GM12875 (cell line): ENCODE measurements at regions not wholly inside any gene's neighbourhood (a gene's known extent, or its start where the extent isn't known, plus 50 kb on each side); places are given as distances from the start of the nearest gene placed in this dataset.

Experiments used
- H3K4me3 ChIP-seq: one replicate; pipeline ENCODE4 v1.5.1; 2011; ENCODE audit warnings: low read depth, low read length, control low read depth
- CTCF ChIP-seq: IDR thresholded peaks from 2 replicates; pipeline ENCODE4 v1.5.1; 2011; ENCODE audit warnings: low read depth, mild to moderate bottlenecking, control low read depth, inconsistent platforms, low read length, moderate library complexity, borderline replicate concordance; ENCODE audit not compliant: insufficient read depth

GRCh38 chr14:84247693-84248092 lies 1282.3 kb upstream of the FLRT2 start:
- TF ChIP-seq CTCF = no peak

GRCh38 chr14:84250893-84251292 lies 1279.1 kb upstream of the FLRT2 start:
- TF ChIP-seq CTCF = no peak
- H3K4me3 ChIP-seq = no peak overlapping the region

More at GRCh38 chr14:84247693-84248092, 1282.3 kb upstream of the FLRT2 start:
- H3K4me3 ChIP-seq = no peak overlapping the region

- TF ChIP-seq CTCF = no peak
- H3K4me3 ChIP-seq = no peak overlapping the region
These were observed 1278.4 kb upstream of the FLRT2 start for GRCh38 chr14:84251411-84252115.

GRCh38 chr14:84252706-84253105 lies 1277.2 kb upstream of the FLRT2 start:
- no peak overlapping the region for H3K4me3 ChIP-seq
- no peak for TF ChIP-seq CTCF

- no peak for TF ChIP-seq CTCF
- H3K4me3 ChIP-seq = no peak overlapping the region
These were observed 1276.6 kb upstream of the FLRT2 start for GRCh38 chr14:84253326-84253725.

- H3K4me3 ChIP-seq = no peak overlapping the region
- TF ChIP-seq CTCF = no peak
These were observed 1275.7 kb upstream of the FLRT2 start for GRCh38 chr14:84254290-84254689.

- H3K4me3 ChIP-seq = no peak overlapping the region
- TF ChIP-seq CTCF = no peak
These were observed 1267.0 kb upstream of the FLRT2 start for GRCh38 chr14:84262932-84263331.
